GM18499 (cell line): ENCODE measurements at regions not wholly inside any gene's neighbourhood (a gene's known extent, or its start where the extent isn't known, plus 50 kb on each side); places are given as distances from the start of the nearest gene placed in this dataset.

Experiments used
- ATAC-seq: cut with Tn5 transposase; IDR thresholded peaks from one replicate; pipeline ENCODE4 v1.9.1; 2021; ENCODE audit warnings: moderate number of reproducible peaks; ENCODE audit not compliant: insufficient read depth, unreplicated experiment

DNA sequence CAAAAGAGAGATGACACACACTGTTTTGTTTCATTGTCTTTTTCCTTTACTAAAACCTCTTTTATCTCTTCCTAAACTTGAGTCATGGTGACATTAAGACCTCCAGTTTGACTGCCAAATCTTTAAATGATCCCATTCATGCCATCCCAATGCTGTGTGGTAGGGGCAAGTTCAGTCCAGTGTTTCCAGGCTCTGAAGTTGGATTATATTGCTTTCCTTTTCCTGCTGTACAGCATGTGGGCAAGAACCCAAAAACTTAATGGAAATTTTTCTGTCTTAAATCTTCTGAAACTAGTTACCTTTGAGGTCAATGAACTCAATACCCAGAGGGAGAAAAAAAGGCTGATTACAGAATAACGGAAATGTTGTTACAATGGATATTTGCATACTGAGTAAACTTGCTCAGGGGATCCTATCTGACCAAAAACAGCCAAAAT, 187.1 kb upstream of the FAR2 start:
- no peak for ATAC-seq

DNA sequence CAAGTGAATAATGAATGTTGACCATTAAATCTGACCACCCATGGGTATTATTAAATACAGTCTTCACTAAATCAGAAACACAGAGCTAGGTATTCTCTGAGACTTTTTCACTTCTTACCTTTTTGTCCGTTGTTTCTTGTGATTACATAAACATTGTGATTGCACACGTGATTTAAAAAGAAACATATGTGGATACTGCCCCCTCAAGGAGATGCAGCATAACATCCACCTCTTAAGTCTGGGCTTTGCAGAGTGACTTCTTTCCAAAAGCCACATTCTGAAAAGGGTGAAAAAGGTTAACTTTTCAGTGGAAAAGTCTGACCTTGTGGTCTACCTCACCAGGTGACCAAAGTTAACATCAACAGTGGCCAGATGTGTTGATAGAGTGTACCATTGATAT, 185.5 kb upstream of the FAR2 start:
- no peak for ATAC-seq

DNA sequence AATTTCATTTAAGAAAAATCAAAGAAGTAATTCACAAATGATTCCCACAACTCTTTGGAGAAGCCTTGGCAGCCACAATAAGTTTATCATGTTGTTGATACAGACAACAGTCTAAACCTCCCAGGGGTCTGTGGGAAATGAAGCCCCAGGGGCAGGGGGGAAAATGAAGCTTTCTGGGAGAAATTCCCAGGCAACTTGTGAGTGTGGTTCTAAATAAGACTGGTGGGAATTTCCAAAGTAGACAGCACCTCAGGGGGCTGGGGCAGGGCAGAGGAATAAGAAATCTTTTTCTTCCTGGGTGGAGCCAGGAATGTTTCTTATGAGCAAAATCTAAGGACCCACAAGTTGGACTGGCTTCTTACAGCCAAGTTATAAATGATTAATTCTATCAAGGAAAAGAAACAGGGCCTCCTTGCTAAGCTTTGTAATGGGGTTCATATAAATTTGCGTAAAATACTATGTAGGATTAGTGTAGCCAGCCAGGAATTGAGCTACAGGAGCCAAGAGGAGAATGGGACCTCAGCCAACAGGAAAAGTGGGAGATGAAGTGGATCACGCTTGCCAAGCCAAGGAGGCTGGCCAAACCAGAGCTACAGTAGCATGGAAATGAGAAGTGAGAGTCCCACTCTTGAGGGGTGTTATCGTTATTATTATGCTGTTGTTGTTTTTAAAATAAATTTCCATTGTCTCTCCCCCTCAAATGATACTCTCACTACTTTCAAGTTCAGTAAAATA, 182.9 kb upstream of the FAR2 start:
- ATAC-seq, result no peak

DNA sequence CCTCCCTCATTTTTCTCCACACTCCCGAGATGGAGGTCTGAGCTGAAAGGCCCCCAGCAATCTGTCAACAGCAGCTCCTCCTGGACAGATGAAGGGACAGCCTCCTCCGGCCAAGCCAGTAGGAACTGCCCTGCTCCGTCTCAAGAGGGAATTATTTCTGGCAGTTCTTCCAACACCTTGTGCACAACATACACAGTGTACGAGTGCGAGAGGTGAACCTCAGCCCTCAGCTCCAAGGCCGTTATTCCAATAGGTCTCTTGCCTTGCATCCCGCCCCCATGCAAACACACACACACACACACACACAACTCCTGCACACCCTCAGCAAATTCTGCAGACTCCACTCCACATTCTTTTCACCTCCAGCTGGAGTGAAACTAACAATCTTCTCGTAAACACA, 181.7 kb upstream of the FAR2 start:
- no peak for ATAC-seq

DNA sequence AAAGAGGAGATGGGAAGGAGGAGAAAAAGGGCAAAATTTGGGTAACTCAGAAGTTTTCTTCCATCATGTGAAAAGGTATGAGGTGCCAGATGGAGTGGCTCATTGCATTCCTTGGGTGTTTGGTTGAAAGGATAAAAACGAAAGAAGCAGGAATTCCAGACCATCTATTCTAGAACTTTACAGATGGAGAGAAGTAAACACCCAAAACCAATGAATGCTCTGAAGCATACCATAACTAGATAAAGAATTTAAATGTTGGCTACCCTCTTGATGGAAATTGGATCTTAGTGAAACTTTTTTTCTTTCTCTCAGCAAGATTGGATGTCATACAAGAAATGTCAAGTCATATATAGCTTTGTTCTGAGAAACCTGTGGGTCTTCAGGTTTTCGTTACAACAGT, 175.6 kb upstream of the FAR2 start:
- ATAC-seq, result no peak

DNA sequence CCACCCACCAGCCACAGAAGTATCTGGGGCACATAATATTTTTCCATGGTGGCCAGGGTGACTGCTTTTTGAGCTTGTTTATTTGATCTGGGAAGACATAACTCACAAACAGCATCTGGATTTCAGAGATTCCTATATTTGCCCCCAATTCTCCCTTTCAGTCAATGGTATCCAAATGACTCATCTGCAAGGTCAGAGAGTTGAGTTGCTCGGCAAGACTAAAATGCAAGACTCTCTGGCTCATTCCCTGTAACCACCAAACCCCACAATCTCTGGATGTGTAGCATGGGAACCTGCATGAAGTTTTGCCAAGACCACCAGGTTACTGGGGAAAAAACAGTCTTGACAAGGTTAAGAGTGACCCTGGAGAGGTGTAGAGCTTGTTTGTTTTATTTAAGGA, 174.9 kb upstream of the FAR2 start:
- no peak for ATAC-seq

DNA sequence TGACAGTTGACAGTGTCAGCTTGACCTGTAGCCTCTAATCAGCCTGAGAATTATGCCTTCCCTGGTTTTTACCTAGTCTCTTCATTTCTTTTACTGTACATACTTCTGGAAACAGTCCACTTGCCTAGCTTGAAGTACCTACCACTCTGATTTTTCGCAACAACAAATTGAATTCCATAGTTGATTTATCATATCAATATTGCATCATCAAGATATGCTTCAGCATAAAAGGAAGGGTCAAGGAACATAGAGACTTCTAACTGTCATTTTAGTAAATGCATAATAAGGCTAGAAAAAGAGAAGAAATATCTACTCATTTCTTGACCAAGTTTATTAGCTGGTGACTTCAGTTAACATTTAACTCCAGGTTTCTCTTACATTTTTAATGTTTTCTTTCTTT, 174.2 kb upstream of the FAR2 start:
- no peak for ATAC-seq

DNA sequence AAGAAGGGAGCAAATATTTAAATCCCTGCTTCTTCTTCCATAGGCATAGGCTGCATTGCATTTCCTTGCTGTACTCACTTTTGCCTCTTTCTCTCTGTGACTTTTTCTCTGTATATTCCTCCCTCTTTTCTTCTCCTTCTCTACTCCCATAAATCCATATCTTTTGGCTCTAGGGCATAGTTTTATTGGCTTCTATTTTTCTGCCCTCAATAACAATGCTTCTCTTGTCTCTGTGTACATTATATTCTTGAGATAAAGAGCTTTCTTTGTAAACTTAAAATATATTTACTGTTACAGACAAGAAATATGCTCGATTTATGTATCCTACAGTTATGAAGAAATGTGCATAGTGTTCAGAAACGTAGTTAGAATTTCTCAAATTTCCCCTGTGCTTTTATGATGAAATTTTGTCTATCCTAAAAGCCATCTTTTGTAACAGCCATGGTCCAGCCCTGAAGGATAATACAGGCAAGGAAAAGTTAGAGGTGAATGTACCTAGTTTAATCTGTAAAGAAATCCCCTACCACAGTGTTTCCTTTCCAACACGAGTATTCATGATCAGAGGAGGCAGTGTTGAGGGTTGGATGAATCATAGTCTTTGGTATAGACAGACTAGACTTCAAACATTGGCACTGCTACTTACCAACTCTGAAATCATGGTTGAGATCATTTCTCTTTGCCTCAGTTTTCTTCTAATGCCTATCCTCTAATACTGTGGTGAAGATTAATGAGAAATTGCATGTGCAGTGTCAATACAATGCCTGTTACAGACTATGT, 173.3 kb upstream of the FAR2 start:
- no peak for ATAC-seq

DNA sequence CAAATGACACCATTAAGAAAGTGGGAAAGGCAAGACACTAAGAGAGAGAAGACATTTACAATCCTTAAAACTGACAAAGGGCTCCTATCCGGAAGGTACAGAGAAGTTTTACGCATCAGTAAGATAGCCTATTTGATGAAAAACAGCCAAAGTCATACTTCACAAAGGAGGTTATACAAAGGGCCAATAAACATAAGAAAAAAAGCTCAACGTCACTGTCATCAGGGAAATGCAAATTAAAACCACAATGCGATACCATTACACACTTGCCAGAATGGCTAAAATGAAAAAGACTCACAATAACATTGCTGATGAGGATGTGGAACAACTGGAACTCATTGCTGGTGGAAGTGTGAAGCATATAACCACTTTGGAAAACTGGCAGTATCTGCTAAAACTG, 168.6 kb upstream of the FAR2 start:
- ATAC-seq, result no peak

DNA sequence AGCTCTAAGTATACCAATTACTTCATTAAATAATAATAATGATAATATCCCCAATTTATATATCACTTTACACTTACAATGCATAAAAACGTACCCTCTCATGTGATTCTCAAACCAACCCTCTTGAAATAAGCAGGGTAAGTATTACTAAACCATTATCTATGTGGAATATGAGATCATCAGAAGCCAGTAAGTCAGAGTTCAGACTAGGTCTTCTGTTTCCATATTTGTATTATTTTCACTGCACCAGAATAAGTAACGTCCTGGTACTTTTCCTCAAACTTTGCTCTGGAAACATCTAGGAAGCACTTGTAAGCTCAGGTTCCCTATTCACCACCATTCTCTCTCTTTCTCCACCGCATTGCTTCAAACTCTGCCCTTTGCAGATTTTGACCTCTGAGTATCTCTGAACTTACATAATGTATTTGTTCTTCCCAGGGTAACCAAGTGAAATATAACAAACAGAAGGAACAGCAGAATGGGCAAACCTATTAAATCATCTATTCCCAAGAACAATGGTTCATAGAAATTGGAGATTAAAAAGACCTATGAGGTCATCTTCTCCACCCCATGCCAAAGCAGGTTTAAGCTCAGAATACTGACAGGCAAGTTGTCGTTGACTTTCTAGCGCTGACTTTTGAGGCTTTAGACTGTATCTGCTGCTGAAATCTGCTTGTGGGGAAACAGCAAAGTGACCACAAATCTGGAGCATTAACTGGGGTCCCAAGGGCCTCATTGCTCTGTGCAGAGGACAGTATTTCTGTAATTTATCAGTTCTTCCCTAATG, 161.3 kb upstream of the FAR2 start:
- ATAC-seq, result no peak

DNA sequence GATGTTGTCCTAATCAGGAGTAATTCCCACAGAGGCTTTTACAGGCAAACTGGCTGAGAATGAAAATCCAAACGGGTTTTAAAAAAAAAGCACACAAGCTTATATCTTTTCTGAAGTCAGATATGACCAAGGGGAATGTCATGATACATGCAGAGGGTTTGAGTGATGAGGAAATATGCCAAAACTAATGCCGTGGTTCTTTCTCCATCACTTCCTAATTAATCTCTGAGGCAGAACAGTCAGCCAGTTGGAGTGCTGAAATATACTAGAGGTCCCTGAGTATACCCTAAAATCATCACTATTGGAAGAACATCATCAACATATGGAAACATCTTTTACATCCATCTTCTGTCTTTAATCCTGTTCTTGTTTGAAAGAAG, 160.8 kb upstream of the FAR2 start:
- ATAC-seq, result no peak

DNA sequence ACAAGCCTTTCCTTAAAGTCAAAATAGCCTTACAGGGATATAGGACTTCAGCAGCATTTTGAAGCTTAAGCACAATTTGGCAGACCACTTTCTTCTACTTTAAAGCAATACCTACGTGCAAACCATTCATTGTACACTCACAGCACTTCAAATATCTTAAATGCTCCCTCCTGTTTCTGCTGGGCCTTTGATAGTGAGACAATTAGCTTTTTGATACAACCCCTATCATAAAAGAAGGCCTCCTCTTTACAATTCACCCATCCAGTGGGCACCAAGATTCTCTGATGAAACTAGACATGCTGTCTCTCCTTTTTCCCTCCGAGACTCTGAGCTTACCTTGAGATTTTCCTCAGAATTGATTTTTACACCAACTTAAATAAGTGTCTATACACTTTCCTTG, 157.5 kb upstream of the FAR2 start:
- ATAC-seq, result no peak

DNA sequence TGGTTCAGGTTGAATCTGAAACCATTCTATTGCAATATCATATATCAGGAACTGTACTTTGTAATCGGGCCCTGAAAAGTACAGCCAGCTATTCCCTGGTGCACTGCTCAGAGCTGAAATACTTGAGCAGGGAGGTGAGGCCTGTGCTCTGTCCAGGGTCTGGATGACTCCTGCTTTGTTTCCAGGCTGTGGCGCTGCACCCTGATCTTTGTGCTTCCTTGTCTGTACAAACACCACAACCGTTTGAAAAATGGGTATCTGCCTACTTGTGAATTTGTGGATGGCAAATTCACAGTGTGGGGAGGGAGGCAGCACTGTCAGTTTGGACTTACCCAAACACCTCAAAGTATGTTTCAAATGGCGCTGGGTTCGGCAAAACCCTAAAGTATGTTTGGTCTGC, 155.4 kb upstream of the FAR2 start:
- no peak for ATAC-seq

DNA sequence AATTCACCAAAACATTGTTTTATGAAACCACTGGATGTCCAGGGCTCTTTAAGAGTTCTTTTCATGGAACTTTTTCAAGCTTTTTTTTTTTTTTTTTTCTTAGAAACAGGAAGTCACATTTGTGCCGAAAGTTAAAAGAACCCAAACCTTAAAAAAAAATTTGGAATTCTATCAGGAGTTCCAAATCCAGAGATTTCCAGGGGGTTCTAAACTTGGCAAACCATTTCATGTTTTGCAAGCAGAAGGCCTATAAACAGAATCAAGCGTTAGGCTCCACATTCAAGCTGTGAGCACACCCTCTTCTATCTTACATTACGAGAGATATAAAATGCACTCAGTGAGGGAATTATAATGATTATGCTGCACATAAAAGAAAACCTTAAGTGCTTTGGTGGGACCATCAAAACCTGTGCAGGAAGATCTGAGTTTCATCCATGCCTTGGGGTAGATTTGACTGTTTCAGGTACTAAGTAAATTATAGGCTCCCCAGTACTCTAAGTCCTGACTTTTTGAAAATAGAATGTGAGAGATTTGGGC, 154.8 kb upstream of the FAR2 start:
- no peak for ATAC-seq

DNA sequence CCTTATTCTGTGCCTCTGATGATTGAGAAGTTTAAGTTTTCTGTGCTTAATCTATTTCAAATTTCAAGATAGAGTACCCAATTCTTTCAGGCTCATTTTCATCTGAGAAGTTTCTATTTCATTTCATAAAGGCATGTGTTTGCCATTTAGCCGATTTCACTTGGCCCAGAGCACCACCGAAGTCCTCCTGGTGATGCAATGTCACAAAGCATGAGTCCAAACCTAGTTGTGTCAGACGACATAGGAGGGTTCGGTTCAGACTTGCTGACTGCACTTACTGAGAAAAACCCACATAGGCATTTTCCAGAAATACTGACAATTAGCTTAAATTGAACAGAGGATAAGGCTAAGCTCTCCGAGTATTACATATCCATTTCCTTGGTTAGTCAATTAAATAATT, 152.4 kb upstream of the FAR2 start:
- no peak for ATAC-seq

DNA sequence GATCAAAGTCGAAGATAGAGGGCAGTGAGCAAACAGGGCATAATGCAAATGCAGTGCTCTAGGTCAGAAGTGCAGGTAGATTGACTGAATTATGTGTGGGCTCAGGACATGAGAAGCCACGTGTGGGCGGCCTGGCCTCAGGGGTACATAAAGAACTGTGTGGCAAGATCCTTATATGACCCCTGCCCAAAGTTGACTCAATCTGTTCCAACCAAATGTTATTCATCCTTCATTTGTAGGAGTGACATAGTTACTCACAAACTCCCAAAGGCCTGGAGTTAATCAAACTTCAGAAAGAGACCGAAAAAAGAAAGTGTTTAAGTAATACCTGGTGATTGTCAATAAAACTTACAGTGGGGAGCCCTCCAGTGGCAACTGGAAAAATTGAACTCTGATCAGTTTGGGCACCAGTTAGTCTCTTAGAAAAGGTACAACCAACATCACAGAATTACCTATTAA, 150.4 kb upstream of the FAR2 start:
- ATAC-seq, result no peak

DNA sequence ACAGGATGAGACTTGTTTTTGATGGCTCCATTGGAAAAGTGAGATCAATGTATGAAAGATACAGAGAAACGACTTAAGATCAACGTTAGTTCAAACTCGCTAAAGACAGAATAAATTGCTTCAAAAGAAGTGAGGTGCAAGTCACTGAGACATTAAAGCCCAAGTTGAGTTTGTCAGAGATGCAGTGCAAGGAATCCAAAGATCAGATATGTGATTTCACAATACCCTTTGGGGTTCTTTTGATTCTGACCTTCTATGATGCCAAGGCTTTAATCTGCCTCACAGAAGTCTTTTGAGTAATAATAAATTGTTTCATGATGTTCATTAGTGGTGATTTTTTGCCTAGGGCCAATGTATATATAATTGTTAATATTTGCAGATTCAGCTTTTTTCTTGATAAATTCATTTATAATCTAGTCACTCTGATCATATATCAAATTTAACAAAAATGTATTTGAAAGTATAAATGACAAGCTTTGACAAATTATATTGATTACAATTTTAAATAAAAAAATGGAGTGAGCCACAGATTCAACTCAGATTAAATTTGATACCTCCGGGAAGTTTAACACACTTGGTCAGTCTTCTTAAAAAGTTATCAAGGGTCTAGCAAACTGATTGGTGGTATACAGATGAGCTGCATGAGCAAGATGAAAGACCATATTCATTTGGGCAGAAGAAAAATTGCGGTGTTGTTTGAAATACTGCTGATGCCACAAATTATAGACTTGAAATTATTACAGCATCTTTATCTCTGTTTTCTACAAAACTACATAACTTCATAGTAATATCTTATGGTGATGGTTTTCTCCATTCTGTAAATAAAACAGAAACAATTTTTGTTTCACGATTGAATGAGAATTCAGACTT, 144.8 kb upstream of the FAR2 start:
- no peak for ATAC-seq

DNA sequence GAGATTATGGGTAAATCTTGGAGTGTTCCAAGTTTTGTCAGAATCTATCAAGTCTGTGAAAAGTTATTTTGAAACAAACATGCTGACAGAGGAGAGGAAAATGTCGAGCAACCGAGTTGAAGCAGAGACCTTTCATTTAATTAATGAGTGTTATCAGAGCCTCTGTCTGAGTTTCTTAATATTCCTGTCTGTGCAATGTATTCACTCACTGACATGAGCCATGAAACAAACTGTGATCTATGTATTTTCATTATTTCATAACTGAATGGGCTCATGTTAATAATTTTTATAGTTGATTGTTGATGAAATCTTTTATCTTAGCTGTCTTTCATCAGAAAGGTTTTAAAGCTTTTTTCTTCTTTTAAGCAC, 144.2 kb upstream of the FAR2 start:
- no peak for ATAC-seq

DNA sequence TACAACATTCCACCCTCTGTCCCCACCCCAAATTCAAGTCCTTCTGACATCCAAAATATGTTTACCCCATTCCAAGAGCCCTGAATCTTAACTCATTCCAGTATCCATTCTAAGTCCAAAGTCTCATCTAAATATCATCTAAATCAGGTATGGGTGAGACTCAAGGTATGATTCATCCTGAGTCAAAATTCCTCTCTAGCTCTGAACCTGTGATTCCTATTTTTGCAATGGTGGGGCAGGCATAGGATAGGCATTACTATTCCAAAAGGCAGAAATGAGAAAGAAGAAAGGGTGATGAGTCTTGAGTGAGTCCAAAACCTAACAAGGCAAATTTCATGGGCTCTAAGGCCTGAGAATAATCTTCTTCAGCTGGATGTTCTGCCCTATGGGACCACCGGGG, 140.3 kb upstream of the FAR2 start:
- no peak for ATAC-seq

DNA sequence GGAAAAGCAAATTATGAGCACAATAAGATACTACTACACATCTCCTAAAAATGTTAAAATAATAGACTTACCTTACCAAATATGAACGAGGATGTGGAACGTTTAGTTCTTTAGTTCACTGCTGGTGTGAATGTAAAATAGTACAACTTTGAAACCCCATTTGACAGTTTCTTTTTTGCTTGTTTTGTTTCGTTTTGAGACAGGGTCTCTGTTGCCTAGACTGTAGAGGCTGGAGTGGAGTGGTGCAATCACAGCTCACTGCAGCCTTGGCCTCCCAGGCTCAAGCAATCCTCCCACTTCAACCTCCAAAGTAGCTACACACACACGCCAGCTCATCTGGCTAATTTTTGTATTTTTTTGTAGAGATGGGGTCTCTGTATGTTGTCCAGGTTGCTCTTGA, 136.4 kb upstream of the FAR2 start:
- peak; percentile 49 for ATAC-seq
